H1 (cell line): ENCODE measurements at regions not wholly inside any gene's neighbourhood (a gene's known extent, or its start where the extent isn't known, plus 50 kb on each side); places are given as distances from the start of the nearest gene placed in this dataset.

Experiments used
- EZH2 ChIP-seq: fragments of 200-600 bp; sonication (generic); IDR thresholded peaks from 2 replicates; pipeline ENCODE4 v1.7.1; 2012; ENCODE audit warnings: low read depth, mild to moderate bottlenecking, moderate library complexity, low read length, inconsistent platforms; ENCODE audit not compliant: severe bottlenecking
- KDM4A ChIP-seq: IDR thresholded peaks from one replicate; pipeline ENCODE4 v1.7.1; 2012; ENCODE audit warnings: low read depth, mild to moderate bottlenecking, moderate library complexity, low read length, inconsistent platforms; ENCODE audit not compliant: severe bottlenecking
- TCF12 ChIP-seq: IDR thresholded peaks from 2 replicates; pipeline ENCODE4 v1.6.1; 2011; ENCODE audit warnings: low read depth, mild to moderate bottlenecking, low read length

- TF ChIP-seq EZH2 (no peak), TCF12 (no peak), KDM4A (no peak)
- TF ChIP-seq, all 59 proteins: peak for 0
Observed at GRCh38 chr1:87913361-87913760, 584.7 kb downstream of the LMO4 start (continued).
